HG02885 (cell line): ENCODE measurements at regions not wholly inside any gene's neighbourhood (a gene's known extent, or its start where the extent isn't known, plus 50 kb on each side); places are given as distances from the start of the nearest gene placed in this dataset.
"Not testable (repeated sequence)": the region's sequence is repeated elsewhere in the genome, so short reads cannot be mapped to it uniquely, and the experiment has no call there.

ENCODE experiments used
- ATAC-seq: cut with Tn5 transposase; IDR thresholded peaks from one replicate; pipeline ENCODE4 v1.9.1; 2021; ENCODE audit warnings: mild to moderate bottlenecking; ENCODE audit not compliant: unreplicated experiment, poor library complexity

DNA sequence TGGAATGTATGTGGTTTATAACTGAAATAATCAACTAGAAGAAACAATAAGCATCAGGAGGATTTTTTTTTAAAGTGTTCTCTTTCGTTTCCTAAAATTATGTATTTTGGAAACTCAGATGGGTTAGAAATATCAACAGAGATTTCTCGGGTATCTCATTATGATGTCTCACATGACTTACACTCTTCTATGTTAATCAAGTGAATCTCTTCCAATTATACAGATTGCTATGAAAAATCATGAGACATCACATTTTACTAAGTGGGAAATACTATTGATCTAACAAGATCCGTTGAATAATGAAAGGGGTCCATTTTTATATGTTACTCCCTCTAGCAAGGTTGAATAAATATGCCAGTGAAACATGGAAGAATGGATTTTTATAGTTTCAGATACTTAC, 54.7 kb upstream of the NRIP1 start:
- ATAC-seq = no peak

DNA sequence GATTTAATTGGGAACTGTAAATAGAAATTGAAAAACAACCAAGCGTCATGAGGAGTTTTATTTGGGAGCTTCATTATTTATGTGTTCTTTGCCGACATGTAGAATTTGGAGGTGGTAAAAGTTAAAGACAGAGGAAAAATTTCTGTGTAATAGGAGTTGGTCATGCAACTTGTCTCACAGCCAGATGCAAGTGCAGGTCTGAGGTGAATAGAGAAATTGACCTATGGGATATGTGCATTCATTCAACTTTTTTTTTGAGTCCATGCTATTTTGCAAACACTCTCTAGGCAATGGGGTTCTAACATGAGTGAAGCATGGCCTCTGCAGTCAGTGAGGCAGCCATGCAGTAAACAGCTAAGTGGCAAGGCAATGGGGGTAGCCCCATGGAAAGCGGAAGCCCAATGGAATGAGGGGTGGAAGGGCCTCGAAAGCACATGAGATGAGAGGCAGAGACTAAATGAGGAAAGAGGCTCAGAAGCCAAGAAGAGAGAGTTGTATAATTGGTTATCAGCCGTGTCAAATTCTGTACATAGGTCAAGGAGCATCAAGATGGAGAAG, 56.4 kb upstream of the NRIP1 start:
- ATAC-seq = no peak

DNA sequence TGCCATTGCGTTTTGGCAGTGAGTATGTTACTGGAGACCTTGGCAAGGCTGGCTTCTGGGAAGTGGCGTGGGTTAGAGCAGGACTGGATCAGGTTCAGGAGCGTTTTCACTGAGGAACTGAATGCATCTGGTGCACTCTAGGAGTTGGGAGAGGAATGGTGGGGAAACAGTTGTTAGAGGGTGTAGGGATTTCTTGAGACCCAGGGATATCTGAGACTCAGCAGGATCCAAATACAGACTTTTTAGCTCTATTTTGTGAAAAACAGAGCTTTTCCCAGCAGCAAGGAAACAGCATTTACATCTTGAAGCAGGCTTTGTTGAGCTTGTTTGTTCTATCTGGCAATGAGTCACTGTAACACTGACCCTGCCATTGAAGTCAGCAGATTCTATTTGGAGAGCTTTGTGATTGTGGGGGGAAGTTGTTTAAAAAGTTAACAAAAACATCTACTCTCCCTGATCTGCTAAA, 56.9 kb upstream of the NRIP1 start:
- ATAC-seq = no peak

GRCh38 chr21:15122241-15122640, 57.4 kb upstream of the NRIP1 start:
- no peak for ATAC-seq

DNA sequence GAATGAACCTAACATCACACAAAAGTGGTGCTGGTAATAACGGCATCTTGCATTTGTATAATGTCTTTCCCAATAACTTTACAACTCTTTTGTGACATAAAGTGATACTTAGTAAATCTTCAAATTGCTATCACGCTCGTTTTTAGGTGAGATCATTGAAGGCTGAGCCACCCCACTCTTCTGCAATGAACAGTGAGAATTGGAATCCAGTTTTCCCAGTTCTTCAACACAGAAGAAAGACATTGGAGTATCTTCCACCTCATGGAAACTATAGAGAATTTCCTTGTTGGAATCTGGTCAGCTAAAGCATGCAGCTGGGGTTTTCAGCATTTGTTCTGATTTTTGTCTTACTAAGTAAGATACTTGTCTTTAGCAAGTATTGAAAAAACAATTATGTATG, 59.9 kb upstream of the NRIP1 start:
- no peak for ATAC-seq

DNA sequence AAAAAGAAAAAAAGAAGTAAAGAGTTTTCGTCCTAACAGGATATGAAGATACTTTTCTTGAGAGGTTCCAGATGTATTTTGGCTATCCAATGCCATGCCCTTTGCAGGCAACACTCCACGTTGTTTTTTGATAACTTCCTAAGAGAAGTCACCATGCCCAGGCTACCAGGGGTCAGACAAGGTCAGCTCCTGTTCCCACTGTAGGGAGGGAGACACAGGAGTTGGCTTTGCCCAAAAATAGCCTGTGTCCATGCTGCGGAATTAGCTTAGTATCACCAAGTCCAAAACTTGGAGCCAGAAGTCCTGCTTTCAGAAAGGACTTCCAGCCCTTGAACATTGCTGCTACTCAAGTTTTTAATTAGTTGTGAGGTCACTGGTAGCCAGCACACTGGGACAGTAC, 62.1 kb upstream of the NRIP1 start:
- ATAC-seq = no peak

GRCh38 chr21:15127437-15127836, 62.6 kb upstream of the NRIP1 start:
- ATAC-seq = no peak

- no peak for ATAC-seq
Observed at GRCh38 chr21:15128267-15128666, 63.5 kb upstream of the NRIP1 start.

- not testable (repeated sequence) for ATAC-seq
Observed at GRCh38 chr21:15128714-15129113, 63.9 kb upstream of the NRIP1 start.

DNA sequence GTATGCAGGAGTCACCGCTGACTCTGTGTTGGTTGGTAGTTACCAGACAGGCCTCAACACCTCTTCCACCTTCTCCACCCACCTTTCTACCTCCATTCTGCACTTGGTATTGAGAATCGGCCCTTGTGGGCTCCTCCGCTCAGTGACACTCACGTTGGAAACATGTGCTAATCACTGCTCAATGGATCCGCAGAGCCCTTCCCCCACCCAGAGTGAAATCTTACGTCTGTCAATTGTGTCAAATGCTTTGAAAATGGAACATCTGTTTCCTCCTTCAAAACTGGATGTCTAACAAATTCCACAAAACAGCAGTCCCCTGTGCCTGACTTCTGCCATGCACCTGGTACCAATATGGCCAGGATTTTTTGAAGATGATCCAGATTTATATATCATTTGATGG, 65.5 kb upstream of the NRIP1 start:
- ATAC-seq = no peak

- no peak for ATAC-seq
Observed at GRCh38 chr21:15130751-15131150, 66.0 kb upstream of the NRIP1 start.

DNA sequence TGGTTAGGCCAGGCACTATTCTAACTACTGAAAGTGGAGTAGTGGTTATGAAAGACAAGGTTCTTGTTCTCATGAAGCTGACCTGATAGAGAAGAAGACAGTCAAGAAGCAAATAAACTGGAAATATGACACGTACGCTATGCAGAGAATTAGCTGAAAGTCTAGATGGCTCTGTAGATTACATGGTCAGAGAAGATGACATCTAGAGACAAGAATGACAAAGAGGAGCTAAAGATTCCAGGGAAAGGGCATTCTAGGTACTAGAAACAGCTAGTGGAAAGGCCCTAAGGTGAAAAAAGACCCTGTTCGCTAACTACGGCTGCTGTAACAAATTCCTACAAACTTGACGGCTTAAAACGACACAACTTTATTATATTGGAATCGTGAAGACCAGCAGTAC, 68.0 kb upstream of the NRIP1 start:
- ATAC-seq = no peak

DNA sequence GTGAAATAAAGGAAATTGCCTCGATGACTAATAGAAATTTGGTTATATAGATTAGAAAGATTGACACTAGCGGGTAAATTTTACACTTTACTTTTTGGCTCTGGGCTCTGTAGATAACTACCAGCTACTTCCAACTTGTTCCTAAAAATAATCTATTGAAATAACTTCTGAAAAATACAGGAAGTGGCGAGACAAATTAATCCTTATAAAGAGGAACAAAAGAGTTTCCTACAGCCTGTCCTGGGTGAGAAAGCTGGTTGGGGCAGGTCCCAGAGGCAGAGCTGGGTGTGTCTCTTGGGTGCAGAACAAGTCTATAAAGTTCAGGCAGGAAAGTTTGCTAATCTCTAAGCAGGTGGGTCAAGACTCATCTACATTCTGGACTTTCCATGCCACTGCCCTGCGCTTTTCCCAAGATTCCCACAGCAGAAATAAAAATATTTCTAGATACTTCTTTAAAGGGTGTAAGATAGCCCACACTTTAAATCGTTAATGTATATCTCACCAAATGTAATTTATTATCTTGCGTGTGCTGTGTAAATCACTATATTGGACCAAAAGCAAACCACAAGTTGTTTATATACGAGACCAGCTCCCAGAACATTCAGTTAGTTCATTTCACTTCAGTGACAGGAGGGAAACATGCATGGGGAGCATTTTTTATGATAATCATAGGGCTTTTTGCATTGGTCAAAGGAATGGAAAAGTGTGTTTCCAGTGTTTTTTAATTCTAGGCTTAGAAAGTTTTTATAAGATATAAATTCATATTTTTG, 70.1 kb upstream of the NRIP1 start:
- ATAC-seq = no peak

DNA sequence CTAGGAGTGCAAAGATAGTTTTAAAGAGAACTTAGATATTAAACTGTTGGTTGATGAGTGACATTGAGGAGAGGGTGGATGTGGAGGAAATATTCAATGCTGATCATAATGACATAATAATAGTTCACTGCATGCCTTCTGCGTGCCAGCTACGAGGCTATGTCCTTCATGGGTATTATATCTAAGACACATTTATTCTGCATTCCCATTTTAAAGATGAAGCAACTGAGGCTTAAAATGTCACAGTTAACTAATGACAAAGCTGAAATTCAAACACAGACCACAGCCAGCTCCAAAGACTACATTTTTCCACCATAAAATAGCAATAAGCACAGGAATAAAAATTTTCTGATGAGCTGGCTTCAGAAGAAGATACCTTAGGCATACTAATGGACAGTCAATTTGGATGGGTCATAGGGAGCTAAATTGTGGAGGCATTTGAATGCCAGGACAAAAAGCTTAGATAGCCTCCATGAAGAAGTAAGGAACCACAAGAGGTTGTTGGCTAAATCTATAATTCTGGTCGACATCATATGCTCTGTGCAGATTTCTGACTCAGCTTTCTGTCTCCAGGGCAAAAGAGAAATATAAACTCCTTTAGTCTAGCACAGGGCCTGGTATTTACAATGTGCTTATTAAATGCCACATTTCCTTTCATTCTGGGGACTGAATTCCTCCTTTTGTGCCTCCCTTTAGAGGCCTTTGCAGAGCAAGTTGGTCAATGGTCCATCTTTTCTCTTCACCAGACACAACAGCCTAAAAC, 71.2 kb upstream of the NRIP1 start:
- no peak for ATAC-seq

- no peak for ATAC-seq
Observed at GRCh38 chr21:15138490-15138889, 73.7 kb upstream of the NRIP1 start.

DNA sequence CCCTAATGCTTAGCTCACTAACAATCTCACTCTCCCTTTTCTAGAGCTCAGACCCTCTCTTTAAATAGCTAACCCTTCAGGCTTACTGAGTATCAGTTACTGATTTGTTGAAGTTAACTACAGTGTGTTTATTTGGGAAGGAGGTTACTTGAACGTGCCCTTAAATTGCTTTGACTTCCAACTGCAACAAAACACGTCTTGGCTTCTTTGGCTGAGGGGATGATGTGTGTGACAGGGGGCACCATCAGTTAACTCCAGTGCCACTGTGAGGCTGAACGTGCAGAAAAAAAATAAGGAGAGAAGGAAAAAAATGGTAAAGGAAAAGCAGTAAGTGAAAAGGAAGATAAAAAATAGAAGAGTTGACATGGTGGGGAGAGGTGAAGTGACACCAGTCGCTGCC, 75.1 kb upstream of the NRIP1 start:
- ATAC-seq = no peak

DNA sequence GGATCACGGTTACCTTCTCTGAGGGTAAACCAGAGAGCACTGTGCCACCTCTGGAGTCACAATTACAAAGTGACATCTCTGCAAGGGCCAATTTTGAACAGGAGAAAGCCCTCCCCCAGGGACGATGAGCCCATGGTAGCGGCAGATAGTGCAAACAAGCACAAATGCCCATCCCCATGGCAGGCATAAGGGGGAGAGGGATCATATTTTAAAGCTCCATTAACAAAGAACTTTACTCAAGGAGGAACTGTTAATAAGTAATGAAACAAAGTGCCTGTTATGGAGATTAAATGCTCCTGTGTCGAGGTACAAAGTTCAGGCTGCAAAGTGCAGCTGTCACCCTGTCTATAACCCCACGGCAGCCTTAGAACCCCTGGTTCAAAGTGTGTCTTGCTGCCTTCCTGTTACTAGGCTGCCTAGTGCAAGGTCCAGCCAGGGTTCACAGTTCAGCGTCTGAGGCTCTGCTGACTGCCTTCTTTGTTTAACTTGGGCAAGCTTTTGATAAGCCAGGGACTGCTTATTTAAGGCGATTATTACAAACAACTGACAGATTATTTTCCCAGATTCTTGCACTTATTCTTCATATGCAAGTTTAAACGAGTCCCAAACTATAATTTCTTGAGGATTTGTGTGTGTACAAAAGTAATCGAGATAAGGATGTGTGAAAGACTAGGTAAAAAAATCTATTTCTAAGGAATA, 75.7 kb upstream of the NRIP1 start:
- no peak for ATAC-seq

GRCh38 chr21:15141261-15141970, 76.6 kb upstream of the NRIP1 start:
- ATAC-seq = no peak

- no peak for ATAC-seq
Observed at GRCh38 chr21:15144026-15144425, 79.2 kb upstream of the NRIP1 start.

DNA sequence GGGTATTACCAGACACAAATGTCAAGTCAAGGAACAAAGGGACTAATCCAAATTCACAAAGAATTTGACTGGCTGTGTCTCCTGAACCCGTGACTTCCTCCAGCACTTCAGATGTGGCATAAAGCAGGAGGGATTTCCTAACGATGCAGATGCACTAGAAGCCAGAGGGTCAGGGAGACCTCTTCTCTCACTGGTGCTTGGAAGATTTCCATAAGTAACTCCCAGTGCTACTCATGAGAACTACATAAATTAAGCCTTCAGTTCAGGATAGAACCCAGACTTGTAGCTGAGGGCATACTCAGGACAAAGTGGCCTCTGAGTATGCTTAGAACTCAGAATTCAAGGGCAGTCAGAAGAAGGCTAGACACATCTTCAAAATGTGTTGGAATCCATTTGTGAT, 83.6 kb upstream of the NRIP1 start:
- ATAC-seq = no peak
